ENCODE measurements at regions not wholly inside any gene's neighbourhood (a gene's known extent, or its start where the extent isn't known, plus 50 kb on each side); places are given as distances from the start of the nearest gene placed in this dataset.
"Not testable (repeated sequence)": the region's sequence is repeated elsewhere in the genome, so short reads cannot be mapped to it uniquely, and the experiment has no call there.

- DNase-seq: no peak
Measured at GRCh38 chr5:38148021-38148625, 110.2 kb upstream of the EGFLAM start.

GRCh38 chr5:38143384-38143783 is 115.0 kb upstream of the EGFLAM start:
- no peak for DNase-seq

- no peak for DNase-seq
Measured at GRCh38 chr5:38141665-38142064, 116.7 kb upstream of the EGFLAM start.

- DNase-seq: no peak
Measured at GRCh38 chr5:38138574-38138973, 119.8 kb upstream of the EGFLAM start.

- no peak for DNase-seq
Measured at GRCh38 chr5:38135486-38136039, 122.8 kb upstream of the EGFLAM start.

GRCh38 chr5:38134810-38135209 is 123.5 kb upstream of the EGFLAM start:
- DNase-seq: no peak

GRCh38 chr5:38134294-38134693 is 124.1 kb upstream of the EGFLAM start:
- not testable (repeated sequence) for DNase-seq

GRCh38 chr5:38131686-38132085 is 126.7 kb upstream of the EGFLAM start:
- DNase-seq: no peak

- no peak for DNase-seq
Measured at GRCh38 chr5:38124321-38124720, 134.0 kb upstream of the EGFLAM start.

GRCh38 chr5:38121420-38121819 is 136.9 kb upstream of the EGFLAM start:
- DNase-seq: no peak

GRCh38 chr5:38119836-38120235 is 138.5 kb upstream of the EGFLAM start:
- DNase-seq: no peak

GRCh38 chr5:38117784-38118479 is 140.4 kb upstream of the EGFLAM start:
- no peak for DNase-seq

GRCh38 chr5:38115318-38115827 is 143.0 kb upstream of the EGFLAM start:
- no peak for DNase-seq

- DNase-seq: no peak
Measured at GRCh38 chr5:38113880-38114279, 144.5 kb upstream of the EGFLAM start.

GRCh38 chr5:38113456-38113855 is 144.9 kb upstream of the EGFLAM start:
- DNase-seq: no peak

GRCh38 chr5:38112938-38113337 is 145.4 kb upstream of the EGFLAM start:
- no peak for DNase-seq

- DNase-seq: no peak
Measured at GRCh38 chr5:38110130-38110529, 148.2 kb upstream of the EGFLAM start.

GRCh38 chr5:38107096-38107495 is 151.3 kb upstream of the EGFLAM start:
- no peak for DNase-seq

- DNase-seq: no peak
Measured at GRCh38 chr5:38105801-38106200, 152.6 kb upstream of the EGFLAM start.

GRCh38 chr5:38105231-38105570 is 153.2 kb upstream of the EGFLAM start:
- no peak for DNase-seq

- no peak for DNase-seq
Measured at GRCh38 chr5:38104497-38105230, 153.7 kb upstream of the EGFLAM start.

GRCh38 chr5:38101897-38102296 is 156.5 kb upstream of the EGFLAM start:
- DNase-seq: no peak
